ENCODE measurements at regions not wholly inside any gene's neighbourhood (a gene's known extent, or its start where the extent isn't known, plus 50 kb on each side); places are given as distances from the start of the nearest gene placed in this dataset.

DNA sequence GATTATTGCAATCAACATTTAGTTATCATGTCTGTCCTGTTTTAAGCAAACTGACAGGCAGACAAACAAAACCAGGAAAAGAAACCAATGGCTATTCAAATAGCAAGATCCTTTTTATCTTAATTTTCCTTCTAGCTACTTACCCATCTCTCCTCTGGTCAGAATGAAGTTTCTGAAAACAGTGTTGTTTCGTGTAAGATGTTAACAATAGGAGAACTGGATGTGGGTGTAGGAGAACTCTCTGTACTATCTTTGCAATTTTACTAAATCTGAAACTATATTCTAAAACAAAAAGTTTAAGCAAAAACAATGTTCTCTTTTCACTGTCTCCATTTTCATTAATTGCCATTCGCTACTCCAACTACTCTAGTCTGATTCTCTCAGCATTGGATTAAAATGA lies 726.4 kb downstream of the ZNF385D start:
- ATAC-seq (ENCODE audit: poor library complexity) (no peak), DNase-seq (no peak)
- H3K27ac ChIP-seq (ENCODE audit: low read depth in 1 of 2, low read length in 2 of 2): no peak overlapping the region
- intact Hi-C loops (cut with DNase I, micrococcal nuclease): no loop called here
- Mint-ChIP-seq H3K9me3 (peaks cover 4% of the 10 kb centered on the region), H3K27ac (no peak overlapping the region), H3K36me3 (ENCODE audit: low read depth) (no peaks in the 10 kb centered on the region), H3K4me1 (ENCODE audit: low read depth) (no peaks in the 10 kb centered on the region), H3K4me3 (no peak overlapping the region), H3K27me3 (no peaks in the 10 kb centered on the region)
- ChIA-PET POLR2A (no interaction called here), CTCF (no interaction called here)
- H3K4me1 ChIP-seq (ENCODE audit: insufficient read depth, low read length): no peaks in the 10 kb centered on the region
- no peaks in the 10 kb centered on the region for H3K36me3 ChIP-seq (ENCODE audit: insufficient read depth, low read length)
- no peak overlapping the region for H3K4me3 ChIP-seq (ENCODE audit: low read length)
- H3K9me3 ChIP-seq (ENCODE audit: control insufficient read depth in 1 of 2, insufficient read depth in 1 of 2, low read length in 2 of 2): peaks cover 0 to 4% of the 10 kb centered on the region in 2 experiments
- H3K27me3 ChIP-seq (ENCODE audit: control insufficient read depth in 1 of 2, insufficient read depth in 2 of 2, low read length in 2 of 2): no peaks in the 10 kb centered on the region
- TF ChIP-seq, protein P1, sequence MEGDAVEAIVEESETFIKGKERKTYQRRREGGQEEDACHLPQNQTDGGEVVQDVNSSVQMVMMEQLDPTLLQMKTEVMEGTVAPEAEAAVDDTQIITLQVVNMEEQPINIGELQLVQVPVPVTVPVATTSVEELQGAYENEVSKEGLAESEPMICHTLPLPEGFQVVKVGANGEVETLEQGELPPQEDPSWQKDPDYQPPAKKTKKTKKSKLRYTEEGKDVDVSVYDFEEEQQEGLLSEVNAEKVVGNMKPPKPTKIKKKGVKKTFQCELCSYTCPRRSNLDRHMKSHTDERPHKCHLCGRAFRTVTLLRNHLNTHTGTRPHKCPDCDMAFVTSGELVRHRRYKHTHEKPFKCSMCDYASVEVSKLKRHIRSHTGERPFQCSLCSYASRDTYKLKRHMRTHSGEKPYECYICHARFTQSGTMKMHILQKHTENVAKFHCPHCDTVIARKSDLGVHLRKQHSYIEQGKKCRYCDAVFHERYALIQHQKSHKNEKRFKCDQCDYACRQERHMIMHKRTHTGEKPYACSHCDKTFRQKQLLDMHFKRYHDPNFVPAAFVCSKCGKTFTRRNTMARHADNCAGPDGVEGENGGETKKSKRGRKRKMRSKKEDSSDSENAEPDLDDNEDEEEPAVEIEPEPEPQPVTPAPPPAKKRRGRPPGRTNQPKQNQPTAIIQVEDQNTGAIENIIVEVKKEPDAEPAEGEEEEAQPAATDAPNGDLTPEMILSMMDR (IDR thresholded peaks at IDR 0.05): no peak

DNA sequence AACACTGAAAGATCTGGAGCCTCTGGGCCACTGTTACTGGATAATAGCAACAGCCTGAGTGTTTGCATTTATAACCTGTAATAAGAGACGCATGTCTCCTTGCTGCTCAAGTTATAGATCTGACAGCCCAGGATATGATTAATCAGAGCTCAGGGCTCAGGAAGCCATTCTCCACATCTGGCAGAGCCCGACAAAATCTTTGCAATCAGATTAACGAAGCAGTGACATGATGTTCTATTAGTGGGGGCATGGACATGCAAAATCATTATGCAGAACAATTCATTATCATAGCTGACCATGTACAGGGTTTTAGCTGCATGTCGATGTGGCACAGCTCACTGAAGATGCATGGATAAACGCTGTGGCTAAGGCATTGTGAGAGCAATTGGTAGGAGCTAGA lies 730.3 kb downstream of the ZNF385D start:
- ATAC-seq (ENCODE audit: poor library complexity) (no peak), DNase-seq (no peak)
- Mint-ChIP-seq H3K27ac (no peak overlapping the region), H3K9me3 (peaks cover 11% of the 10 kb centered on the region), H3K36me3 (ENCODE audit: low read depth) (no peaks in the 10 kb centered on the region), H3K27me3 (no peaks in the 10 kb centered on the region), H3K4me3 (no peak overlapping the region), H3K4me1 (ENCODE audit: low read depth) (no peaks in the 10 kb centered on the region)
- TF ChIP-seq, protein P1 (IDR thresholded peaks at IDR 0.05): no peak
- ChIA-PET CTCF (interaction anchor here (0.6 kb wide), 1 partner anchor 394 kb away, joined by 3 read pairs; no protein-coding TSS in a partner anchor), POLR2A (no interaction called here)
- H3K27me3 ChIP-seq (ENCODE audit: control insufficient read depth in 1 of 2, insufficient read depth in 2 of 2, low read length in 2 of 2): no peaks in the 10 kb centered on the region
- intact Hi-C loops (cut with DNase I, micrococcal nuclease): no loop called here
- peaks cover 4 to 6% of the 10 kb centered on the region in 2 experiments for H3K9me3 ChIP-seq (ENCODE audit: control insufficient read depth in 1 of 2, insufficient read depth in 1 of 2, low read length in 2 of 2)
- no peaks in the 10 kb centered on the region for H3K36me3 ChIP-seq (ENCODE audit: insufficient read depth, low read length)
- no peak overlapping the region for H3K4me3 ChIP-seq (ENCODE audit: low read length)
- no peak overlapping the region for H3K27ac ChIP-seq (ENCODE audit: low read depth in 1 of 2, low read length in 2 of 2)
- no peaks in the 10 kb centered on the region for H3K4me1 ChIP-seq (ENCODE audit: insufficient read depth, low read length)

DNA sequence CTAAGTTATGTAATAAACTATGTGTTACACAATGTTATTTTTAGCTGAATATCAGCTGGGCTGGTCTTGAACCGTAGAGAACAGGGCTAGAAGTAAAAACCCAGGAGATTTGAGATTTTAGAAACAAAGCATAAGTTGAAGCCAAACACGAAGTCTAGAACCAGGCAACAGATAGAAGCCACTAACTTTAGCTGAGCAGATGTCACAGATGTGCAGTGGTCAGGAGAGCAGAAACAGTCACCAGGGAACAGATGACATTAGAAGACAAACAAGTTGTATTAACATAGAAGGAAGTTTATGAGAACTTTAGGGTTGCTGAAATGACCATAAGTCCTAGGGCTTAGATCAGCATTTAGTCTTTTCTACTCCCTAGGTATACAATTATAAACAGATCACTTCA lies 731.0 kb downstream of the ZNF385D start:
- no peak overlapping the region for H3K4me3 ChIP-seq (ENCODE audit: low read length)
- Mint-ChIP-seq H3K4me1 (ENCODE audit: low read depth) (no peaks in the 10 kb centered on the region), H3K9me3 (peaks cover 8% of the 10 kb centered on the region), H3K27ac (no peak overlapping the region), H3K36me3 (ENCODE audit: low read depth) (no peaks in the 10 kb centered on the region), H3K4me3 (no peak overlapping the region), H3K27me3 (no peaks in the 10 kb centered on the region)
- H3K9me3 ChIP-seq (ENCODE audit: control insufficient read depth in 1 of 2, insufficient read depth in 1 of 2, low read length in 2 of 2): peaks cover 4 to 6% of the 10 kb centered on the region in 2 experiments
- no peaks in the 10 kb centered on the region for H3K36me3 ChIP-seq (ENCODE audit: insufficient read depth, low read length)
- H3K4me1 ChIP-seq (ENCODE audit: insufficient read depth, low read length): no peaks in the 10 kb centered on the region
- DNase-seq: no peak
- H3K27me3 ChIP-seq (ENCODE audit: control insufficient read depth in 1 of 2, insufficient read depth in 2 of 2, low read length in 2 of 2): no peaks in the 10 kb centered on the region
- POLR2A ChIA-PET: no interaction called here
- ATAC-seq (ENCODE audit: poor library complexity): no peak
- TF ChIP-seq, protein P1 (IDR thresholded peaks at IDR 0.05): no peak
- intact Hi-C loops (cut with DNase I, micrococcal nuclease): no loop called here
- no peak overlapping the region for H3K27ac ChIP-seq (ENCODE audit: low read depth in 1 of 2, low read length in 2 of 2)
- CTCF ChIA-PET: no interaction called here
